ENCODE measurements at regions not wholly inside any gene's neighbourhood (a gene's known extent, or its start where the extent isn't known, plus 50 kb on each side); places are given as distances from the start of the nearest gene placed in this dataset.

- no peak overlapping the region for H3K4me3 ChIP-seq (ENCODE audit: low read length in 3 of 3)
- H3K36me3 ChIP-seq (ENCODE audit: control insufficient read depth in 2 of 3, insufficient read depth in 3 of 3, low read length in 3 of 3): no peaks in the 10 kb centered on the region
- H3K4me1 ChIP-seq (ENCODE audit: control insufficient read depth in 2 of 3, insufficient read depth in 2 of 3, low read depth in 1 of 3, low read length in 3 of 3): no peaks in the 10 kb centered on the region
- no peaks in the 10 kb centered on the region for H3K9me3 ChIP-seq (ENCODE audit: control insufficient read depth in 2 of 3, insufficient read depth in 1 of 3, low read length in 3 of 3)
- no peak overlapping the region for H3K9ac ChIP-seq (ENCODE audit: low read length in 3 of 3)
- DNase-seq (no peak), FAIRE-seq (no peak)
- TF ChIP-seq CTCF (IDR thresholded peaks at IDR 0.05; ENCODE audit: borderline replicate concordance, extremely low read depth, insufficient read depth): no peak
- no peaks in the 10 kb centered on the region for H3K27me3 ChIP-seq (ENCODE audit: control insufficient read depth, insufficient read depth, low read length)
- H3K27ac ChIP-seq (ENCODE audit: low read depth in 2 of 2, low read length in 2 of 2): no peak overlapping the region
- intact Hi-C loops (cut with DNase I): no loop called here
These were observed 195.0 kb upstream of the CYRIA start for GRCh38 chr2:16860627-16861026.

DNA sequence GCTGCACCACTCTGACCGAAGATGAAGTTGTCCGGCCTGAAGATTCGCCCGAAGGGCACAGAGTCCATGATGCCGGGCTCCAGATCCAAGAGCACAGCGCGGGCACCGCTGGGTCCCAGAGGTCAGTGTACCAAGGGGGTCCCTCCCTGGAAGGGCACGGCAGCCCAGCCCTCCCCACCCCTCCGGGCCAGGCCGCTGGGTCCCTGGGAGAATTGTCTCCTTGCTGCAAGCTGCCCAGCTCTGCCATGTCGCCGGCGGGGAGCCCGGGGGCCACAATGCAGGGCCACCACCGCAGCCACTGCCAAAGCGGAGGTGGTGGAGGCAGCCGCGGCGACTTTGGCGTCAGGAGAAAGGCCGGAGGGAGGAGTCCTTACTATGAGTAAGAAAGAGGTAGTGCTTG, 189.5 kb upstream of the CYRIA start:
- TF ChIP-seq CTCF (IDR thresholded peaks at IDR 0.05; ENCODE audit: borderline replicate concordance, extremely low read depth, insufficient read depth): no peak
- FAIRE-seq: no peak
- Histone ChIP-seq H3K9me3 (ENCODE audit: control insufficient read depth in 2 of 3, insufficient read depth in 1 of 3, low read length in 3 of 3) (no peaks in the 10 kb centered on the region), H3K4me1 (ENCODE audit: control insufficient read depth in 2 of 3, insufficient read depth in 2 of 3, low read depth in 1 of 3, low read length in 3 of 3) (no peaks in the 10 kb centered on the region), H3K27ac (ENCODE audit: low read depth in 2 of 2, low read length in 2 of 2) (no peak overlapping the region), H3K4me3 (ENCODE audit: low read length in 3 of 3) (no peak overlapping the region), H3K36me3 (ENCODE audit: control insufficient read depth in 2 of 3, insufficient read depth in 3 of 3, low read length in 3 of 3) (no peaks in the 10 kb centered on the region), H3K9ac (ENCODE audit: low read length in 3 of 3) (no peak overlapping the region), H3K27me3 (ENCODE audit: control insufficient read depth, insufficient read depth, low read length) (no peaks in the 10 kb centered on the region)
- intact Hi-C loops (cut with DNase I): no loop called here
- DNase-seq: peak in 1 of 5 donors; percentile 74

DNA sequence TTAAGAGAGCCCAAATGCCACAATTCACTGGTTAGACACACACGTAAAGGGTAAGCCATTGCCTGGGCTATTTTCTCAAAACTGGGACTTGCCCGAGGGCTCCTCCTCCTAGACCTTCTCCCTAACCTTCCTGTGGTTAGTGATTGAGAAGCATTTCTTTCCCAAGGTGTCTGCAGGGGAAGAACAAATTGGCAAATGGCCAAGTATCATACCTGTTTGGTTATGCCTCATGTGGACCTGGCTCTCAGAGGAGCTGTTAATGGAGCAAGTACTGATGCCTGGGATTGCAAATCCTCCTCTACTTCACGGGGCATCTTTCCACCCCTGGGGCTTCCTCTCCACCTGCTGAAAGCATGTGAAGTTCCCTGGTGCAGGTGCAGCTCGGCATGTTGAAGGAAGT, 187.5 kb upstream of the CYRIA start:
- no peak for TF ChIP-seq CTCF (IDR thresholded peaks at IDR 0.05; ENCODE audit: borderline replicate concordance, extremely low read depth, insufficient read depth)
- no peaks in the 10 kb centered on the region for H3K27me3 ChIP-seq (ENCODE audit: control insufficient read depth, insufficient read depth, low read length)
- H3K9me3 ChIP-seq (ENCODE audit: control insufficient read depth in 2 of 3, insufficient read depth in 1 of 3, low read length in 3 of 3): no peaks in the 10 kb centered on the region
- DNase-seq (no peak), FAIRE-seq (no peak)
- no peaks in the 10 kb centered on the region for H3K36me3 ChIP-seq (ENCODE audit: control insufficient read depth in 2 of 3, insufficient read depth in 3 of 3, low read length in 3 of 3)
- no peak overlapping the region for H3K27ac ChIP-seq (ENCODE audit: low read depth in 2 of 2, low read length in 2 of 2)
- H3K4me1 ChIP-seq (ENCODE audit: control insufficient read depth in 2 of 3, insufficient read depth in 2 of 3, low read depth in 1 of 3, low read length in 3 of 3): no peaks in the 10 kb centered on the region
- no peak overlapping the region for H3K4me3 ChIP-seq (ENCODE audit: low read length in 3 of 3)
- intact Hi-C loops (cut with DNase I): no loop called here
- no peak overlapping the region for H3K9ac ChIP-seq (ENCODE audit: low read length in 3 of 3)

- H3K27ac ChIP-seq (ENCODE audit: low read depth in 2 of 2, low read length in 2 of 2): no peak overlapping the region
- H3K27me3 ChIP-seq (ENCODE audit: control insufficient read depth, insufficient read depth, low read length): no peaks in the 10 kb centered on the region
- H3K4me3 ChIP-seq (ENCODE audit: low read length in 3 of 3): no peak overlapping the region
- no peak for TF ChIP-seq CTCF (IDR thresholded peaks at IDR 0.05; ENCODE audit: borderline replicate concordance, extremely low read depth, insufficient read depth)
- no peak overlapping the region for H3K9ac ChIP-seq (ENCODE audit: low read length in 3 of 3)
- no peak for DNase-seq
- no peak for FAIRE-seq
- no peaks in the 10 kb centered on the region for H3K36me3 ChIP-seq (ENCODE audit: control insufficient read depth in 2 of 3, insufficient read depth in 3 of 3, low read length in 3 of 3)
- intact Hi-C loops (cut with DNase I): no loop called here
- H3K9me3 ChIP-seq (ENCODE audit: control insufficient read depth in 2 of 3, insufficient read depth in 1 of 3, low read length in 3 of 3): no peaks in the 10 kb centered on the region
- H3K4me1 ChIP-seq (ENCODE audit: control insufficient read depth in 2 of 3, insufficient read depth in 2 of 3, low read depth in 1 of 3, low read length in 3 of 3): no peaks in the 10 kb centered on the region
These were observed 187.0 kb upstream of the CYRIA start for GRCh38 chr2:16852651-16853050.
